ENCODE measurements at regions not wholly inside any gene's neighbourhood (a gene's known extent, or its start where the extent isn't known, plus 50 kb on each side); places are given as distances from the start of the nearest gene placed in this dataset.

DNA sequence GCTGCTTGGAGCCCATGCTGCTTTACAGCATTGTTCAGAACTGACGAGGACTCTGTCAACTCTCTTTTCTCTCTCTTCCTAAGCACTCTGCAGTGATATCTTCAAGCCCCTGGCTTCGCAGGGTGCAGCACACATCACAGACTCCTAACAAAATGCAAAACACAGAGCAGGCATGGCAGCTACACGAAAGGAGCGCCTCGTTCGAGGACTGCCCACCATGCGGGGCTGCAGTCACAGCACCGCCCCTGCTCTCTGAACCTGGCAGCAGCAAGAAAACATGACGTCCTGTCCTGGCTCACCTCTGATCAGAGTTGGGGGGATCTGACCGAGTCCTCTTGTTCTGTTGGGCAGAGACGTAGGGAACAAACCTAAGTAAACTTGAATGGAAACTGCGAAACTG is 281.7 kb downstream of the CDH26 start:
- TF ChIP-seq, protein P1, sequence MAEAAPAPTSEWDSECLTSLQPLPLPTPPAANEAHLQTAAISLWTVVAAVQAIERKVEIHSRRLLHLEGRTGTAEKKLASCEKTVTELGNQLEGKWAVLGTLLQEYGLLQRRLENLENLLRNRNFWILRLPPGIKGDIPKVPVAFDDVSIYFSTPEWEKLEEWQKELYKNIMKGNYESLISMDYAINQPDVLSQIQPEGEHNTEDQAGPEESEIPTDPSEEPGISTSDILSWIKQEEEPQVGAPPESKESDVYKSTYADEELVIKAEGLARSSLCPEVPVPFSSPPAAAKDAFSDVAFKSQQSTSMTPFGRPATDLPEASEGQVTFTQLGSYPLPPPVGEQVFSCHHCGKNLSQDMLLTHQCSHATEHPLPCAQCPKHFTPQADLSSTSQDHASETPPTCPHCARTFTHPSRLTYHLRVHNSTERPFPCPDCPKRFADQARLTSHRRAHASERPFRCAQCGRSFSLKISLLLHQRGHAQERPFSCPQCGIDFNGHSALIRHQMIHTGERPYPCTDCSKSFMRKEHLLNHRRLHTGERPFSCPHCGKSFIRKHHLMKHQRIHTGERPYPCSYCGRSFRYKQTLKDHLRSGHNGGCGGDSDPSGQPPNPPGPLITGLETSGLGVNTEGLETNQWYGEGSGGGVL (tag by site-specific recombination; IDR thresholded peaks at IDR 0.05) = no peak
- TF ChIP-seq ZNF274 (IDR thresholded peaks at IDR 0.05; ENCODE audit: low read length) (no peak), ZNF274 (tag by site-specific recombination; IDR thresholded peaks at IDR 0.05; ENCODE audit: borderline replicate concordance) (no peak), YY1 (tag by site-specific recombination; IDR thresholded peaks at IDR 0.05) (no peak), ZNF558 (tag by site-specific recombination; IDR thresholded peaks at IDR 0.05) (no peak), ZNF16 (tag by site-specific recombination; IDR thresholded peaks at IDR 0.05; ENCODE audit: low read depth) (no peak), TRIM28 (IDR thresholded peaks at IDR 0.05; ENCODE audit: borderline replicate concordance, low read length) (no peak)
- TF ChIP-seq, protein P2, sequence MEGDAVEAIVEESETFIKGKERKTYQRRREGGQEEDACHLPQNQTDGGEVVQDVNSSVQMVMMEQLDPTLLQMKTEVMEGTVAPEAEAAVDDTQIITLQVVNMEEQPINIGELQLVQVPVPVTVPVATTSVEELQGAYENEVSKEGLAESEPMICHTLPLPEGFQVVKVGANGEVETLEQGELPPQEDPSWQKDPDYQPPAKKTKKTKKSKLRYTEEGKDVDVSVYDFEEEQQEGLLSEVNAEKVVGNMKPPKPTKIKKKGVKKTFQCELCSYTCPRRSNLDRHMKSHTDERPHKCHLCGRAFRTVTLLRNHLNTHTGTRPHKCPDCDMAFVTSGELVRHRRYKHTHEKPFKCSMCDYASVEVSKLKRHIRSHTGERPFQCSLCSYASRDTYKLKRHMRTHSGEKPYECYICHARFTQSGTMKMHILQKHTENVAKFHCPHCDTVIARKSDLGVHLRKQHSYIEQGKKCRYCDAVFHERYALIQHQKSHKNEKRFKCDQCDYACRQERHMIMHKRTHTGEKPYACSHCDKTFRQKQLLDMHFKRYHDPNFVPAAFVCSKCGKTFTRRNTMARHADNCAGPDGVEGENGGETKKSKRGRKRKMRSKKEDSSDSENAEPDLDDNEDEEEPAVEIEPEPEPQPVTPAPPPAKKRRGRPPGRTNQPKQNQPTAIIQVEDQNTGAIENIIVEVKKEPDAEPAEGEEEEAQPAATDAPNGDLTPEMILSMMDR (tag by site-specific recombination; IDR thresholded peaks at IDR 0.05) = no peak

Measured in HEK293 (cell line).